ENCODE measurements at regions not wholly inside any gene's neighbourhood (a gene's known extent, or its start where the extent isn't known, plus 50 kb on each side); places are given as distances from the start of the nearest gene placed in this dataset.

GRCh38 chr13:77398825-77399620, 72.1 kb upstream of the MYCBP2 start:
- Histone ChIP-seq H4K20me1 (ENCODE audit: low read depth) (no peaks in the 10 kb centered on the region), H3K27ac (no peak overlapping the region), H3K9ac (no peak overlapping the region), H3K9me3 (ENCODE audit: low read depth) (no peaks in the 10 kb centered on the region), H3K4me1 (no peaks in the 10 kb centered on the region), H3K79me2 (ENCODE audit: low read depth) (no peaks in the 10 kb centered on the region), H3K27me3 (no peaks in the 10 kb centered on the region), H3K4me2 (no peak overlapping the region), H3K4me3 (no peak overlapping the region), H3F3A (ENCODE audit: low read depth) (no peaks in the 10 kb centered on the region), H3K36me3 (no peaks in the 10 kb centered on the region), H2AFZ (replicated peaks) (no peak overlapping the region)
- H3K36me3 Mint-ChIP-seq = no peaks in the 10 kb centered on the region
- DNase-seq (ENCODE audit: low spot score) = no peak
- no peaks in the 10 kb centered on the region for H3K27me3 Mint-ChIP-seq (ENCODE audit: insufficient read depth, low read depth)
- no peaks in the 10 kb centered on the region for H3K9me3 Mint-ChIP-seq
- H3K27ac Mint-ChIP-seq = no peak overlapping the region
- H3K4me1 Mint-ChIP-seq = no peaks in the 10 kb centered on the region
- TF ChIP-seq, protein P1, sequence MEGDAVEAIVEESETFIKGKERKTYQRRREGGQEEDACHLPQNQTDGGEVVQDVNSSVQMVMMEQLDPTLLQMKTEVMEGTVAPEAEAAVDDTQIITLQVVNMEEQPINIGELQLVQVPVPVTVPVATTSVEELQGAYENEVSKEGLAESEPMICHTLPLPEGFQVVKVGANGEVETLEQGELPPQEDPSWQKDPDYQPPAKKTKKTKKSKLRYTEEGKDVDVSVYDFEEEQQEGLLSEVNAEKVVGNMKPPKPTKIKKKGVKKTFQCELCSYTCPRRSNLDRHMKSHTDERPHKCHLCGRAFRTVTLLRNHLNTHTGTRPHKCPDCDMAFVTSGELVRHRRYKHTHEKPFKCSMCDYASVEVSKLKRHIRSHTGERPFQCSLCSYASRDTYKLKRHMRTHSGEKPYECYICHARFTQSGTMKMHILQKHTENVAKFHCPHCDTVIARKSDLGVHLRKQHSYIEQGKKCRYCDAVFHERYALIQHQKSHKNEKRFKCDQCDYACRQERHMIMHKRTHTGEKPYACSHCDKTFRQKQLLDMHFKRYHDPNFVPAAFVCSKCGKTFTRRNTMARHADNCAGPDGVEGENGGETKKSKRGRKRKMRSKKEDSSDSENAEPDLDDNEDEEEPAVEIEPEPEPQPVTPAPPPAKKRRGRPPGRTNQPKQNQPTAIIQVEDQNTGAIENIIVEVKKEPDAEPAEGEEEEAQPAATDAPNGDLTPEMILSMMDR (IDR thresholded peaks at IDR 0.05) = no peak
- no peak for TF ChIP-seq EZH2 (IDR thresholded peaks at IDR 0.05)
- H3K4me3 Mint-ChIP-seq = no peak overlapping the region

- no peaks in the 10 kb centered on the region for H3K36me3 Mint-ChIP-seq
These were observed 70.7 kb upstream of the MYCBP2 start for GRCh38 chr13:77397636-77398035.

DNA sequence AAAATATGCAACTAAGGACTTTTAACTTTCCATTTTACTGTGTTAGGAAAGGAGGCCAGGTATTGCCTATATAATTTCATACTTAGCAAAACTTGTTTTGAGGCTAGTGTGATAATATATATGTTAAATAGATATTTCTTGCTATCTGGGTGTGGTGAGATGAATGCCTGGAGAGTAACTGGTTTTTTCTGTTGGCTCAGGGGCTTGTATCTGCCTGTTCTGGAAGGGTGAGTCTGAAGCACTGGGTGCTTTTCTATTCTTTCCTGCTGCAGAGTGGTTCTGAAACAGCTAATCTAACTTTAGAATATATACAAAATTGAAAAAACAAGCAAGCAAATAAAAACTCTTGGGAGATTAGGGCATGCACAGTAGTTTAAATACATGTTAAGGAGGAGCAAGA, 64.6 kb upstream of the MYCBP2 start:
- Histone ChIP-seq H3K27ac (no peak overlapping the region), H3K27me3 (no peaks in the 10 kb centered on the region), H3K36me3 (no peaks in the 10 kb centered on the region), H3K4me3 (no peak overlapping the region), H3K4me1 (no peaks in the 10 kb centered on the region), H3K9ac (no peak overlapping the region), H4K20me1 (ENCODE audit: low read depth) (no peaks in the 10 kb centered on the region), H3K9me3 (ENCODE audit: low read depth) (no peaks in the 10 kb centered on the region), H3K4me2 (no peak overlapping the region), H3K79me2 (ENCODE audit: low read depth) (no peaks in the 10 kb centered on the region), H3F3A (ENCODE audit: low read depth) (no peaks in the 10 kb centered on the region), H2AFZ (replicated peaks) (no peak overlapping the region)
- Mint-ChIP-seq H3K36me3 (no peaks in the 10 kb centered on the region), H3K4me3 (no peak overlapping the region), H3K9me3 (no peaks in the 10 kb centered on the region), H3K4me1 (no peaks in the 10 kb centered on the region), H3K27ac (no peak overlapping the region), H3K27me3 (ENCODE audit: insufficient read depth, low read depth) (no peaks in the 10 kb centered on the region)
- no peak for DNase-seq (ENCODE audit: low spot score)
- TF ChIP-seq, protein P1 (IDR thresholded peaks at IDR 0.05) = no peak
- TF ChIP-seq EZH2 (IDR thresholded peaks at IDR 0.05) (no peak), EZH2phosphoT487 (IDR thresholded peaks at IDR 0.05) (no peak)

More at GRCh38 chr13:77397636-77398035, 70.7 kb upstream of the MYCBP2 start:
- Histone ChIP-seq H3K9me3 (ENCODE audit: low read depth) (no peaks in the 10 kb centered on the region), H3K9ac (no peak overlapping the region), H3K4me2 (no peak overlapping the region), H3K36me3 (no peaks in the 10 kb centered on the region), H3K27me3 (no peaks in the 10 kb centered on the region), H3K79me2 (ENCODE audit: low read depth) (no peaks in the 10 kb centered on the region), H3F3A (ENCODE audit: low read depth) (no peaks in the 10 kb centered on the region), H3K4me3 (no peak overlapping the region), H3K4me1 (no peaks in the 10 kb centered on the region), H4K20me1 (ENCODE audit: low read depth) (no peaks in the 10 kb centered on the region), H3K27ac (no peak overlapping the region), H2AFZ (replicated peaks) (no peak overlapping the region)
- no peaks in the 10 kb centered on the region for H3K4me1 Mint-ChIP-seq
- no peak overlapping the region for H3K27ac Mint-ChIP-seq
- no peaks in the 10 kb centered on the region for H3K27me3 Mint-ChIP-seq (ENCODE audit: insufficient read depth, low read depth)
- DNase-seq (ENCODE audit: low spot score) = no peak
- no peaks in the 10 kb centered on the region for H3K9me3 Mint-ChIP-seq
- TF ChIP-seq, protein P1 (IDR thresholded peaks at IDR 0.05) = no peak
- TF ChIP-seq EZH2phosphoT487 (IDR thresholded peaks at IDR 0.05) (no peak), EZH2 (IDR thresholded peaks at IDR 0.05) (no peak)
- H3K4me3 Mint-ChIP-seq = no peak overlapping the region
